GM23338 (cell line): ENCODE measurements at regions not wholly inside any gene's neighbourhood (a gene's known extent, or its start where the extent isn't known, plus 50 kb on each side); places are given as distances from the start of the nearest gene placed in this dataset.

ENCODE experiments used
- CREB1 ChIP-seq: fragments of 250-450 bp; sonication (Bioruptor Pico); IDR thresholded peaks from 2 replicates; pipeline ENCODE4 v1.5.0; 2020; ENCODE audit warnings: low read depth, mild to moderate bottlenecking, moderate library complexity
- CTCF ChIP-seq, 2 experiments: fragments of 200-600 bp in 1 of 2; sonication (generic) in 1 of 2; conservative IDR thresholded peaks; 2 replicates each; pipeline versions ENCODE4 v1.5.1 to v1.6.1; 2016 to 2017; ENCODE audit warnings: antibody characterized with exemption in 2 of 2, low read depth in 2 of 2, mild to moderate bottlenecking in 2 of 2, moderate library complexity in 1 of 2
- ETS1 ChIP-seq: IDR thresholded peaks from 2 replicates; pipeline ENCODE4 v1.6.1; 2016; ENCODE audit warnings: antibody characterized with exemption
- EZH2 ChIP-seq: fragments of 200-600 bp; sonication (generic); IDR thresholded peaks from one replicate; pipeline ENCODE4 v1.8.0; 2017; ENCODE audit warnings: antibody characterized with exemption, mild to moderate bottlenecking, low read depth; ENCODE audit not compliant: unreplicated experiment
- EZH2phosphoT487 ChIP-seq: fragments of 200-600 bp; sonication (generic); IDR thresholded peaks from one replicate; pipeline ENCODE4 v1.8.1; 2018; ENCODE audit warnings: antibody characterized with exemption; ENCODE audit not compliant: unreplicated experiment
- JUNB ChIP-seq: IDR thresholded peaks from one replicate; pipeline ENCODE4 v1.6.1; 2016; ENCODE audit warnings: antibody characterized with exemption; ENCODE audit not compliant: unreplicated experiment
- NANOG ChIP-seq: IDR thresholded peaks from 2 replicates; pipeline ENCODE4 v1.6.1; 2016; ENCODE audit warnings: antibody characterized with exemption, borderline replicate concordance
- POLR2AphosphoS5 ChIP-seq: IDR thresholded peaks from 2 replicates; pipeline ENCODE4 v1.6.1; 2016; ENCODE audit warnings: antibody characterized with exemption, low read depth
- REST ChIP-seq: IDR thresholded peaks from one replicate; pipeline ENCODE4 v1.6.1; 2018; ENCODE audit warnings: antibody characterized with exemption; ENCODE audit not compliant: unreplicated experiment
- STAT1 ChIP-seq: IDR thresholded peaks from one replicate; pipeline ENCODE4 v1.6.1; 2016; ENCODE audit warnings: antibody characterized with exemption; ENCODE audit not compliant: unreplicated experiment
- ZNF114 ChIP-seq: fragments of 250-450 bp; sonication (Bioruptor Pico); IDR thresholded peaks from 2 replicates; pipeline ENCODE4 v1.5.0; 2020; ENCODE audit warnings: mild to moderate bottlenecking, moderate library complexity
- ZNF331 ChIP-seq: fragments of 250-450 bp; sonication (Bioruptor Pico); IDR thresholded peaks from 2 replicates; pipeline ENCODE4 v1.5.0; 2020; ENCODE audit warnings: low read depth, mild to moderate bottlenecking, moderate library complexity
- ZNF462 ChIP-seq: fragments of 250-450 bp; sonication (Bioruptor Pico); IDR thresholded peaks from 2 replicates; pipeline ENCODE4 v1.5.0; 2020; ENCODE audit warnings: mild to moderate bottlenecking, moderate library complexity

DNA sequence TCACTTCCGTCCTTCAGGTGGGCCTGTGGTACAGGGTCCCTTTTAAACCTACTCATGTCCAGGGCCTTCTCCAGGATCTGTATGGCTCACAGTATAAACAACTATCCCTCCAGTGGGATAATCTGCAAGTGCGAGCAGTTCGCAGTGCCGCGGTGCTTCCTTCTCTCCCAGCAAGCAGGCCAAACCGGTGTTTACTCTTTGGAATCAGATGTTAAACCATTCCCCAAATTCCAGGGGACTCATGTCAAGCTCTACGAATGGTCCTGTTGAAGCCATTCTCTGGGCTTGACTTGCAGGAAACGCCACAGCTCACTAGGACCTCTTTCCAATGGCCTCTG lies 59.6 kb downstream of the OR11H12 start:
- no peak for TF ChIP-seq CTCF (conservative IDR thresholded peaks at IDR 0.05; ENCODE audit: low read depth in 2 of 2)
- no peak for TF ChIP-seq EZH2
- TF ChIP-seq POLR2AphosphoS5: no peak
- no peak for TF ChIP-seq ZNF331 (CRISPR knock-in tag)
- TF ChIP-seq JUNB: no peak
- no peak for TF ChIP-seq EZH2phosphoT487
- TF ChIP-seq STAT1: no peak
- TF ChIP-seq REST: no peak
- no peak for TF ChIP-seq CREB1 (CRISPR knock-in tag)
- no peak for TF ChIP-seq ZNF114 (CRISPR knock-in tag)
- TF ChIP-seq ETS1: no peak
- TF ChIP-seq ZNF462: no peak
- TF ChIP-seq NANOG: no peak
